ENCODE measurements at regions not wholly inside any gene's neighbourhood (a gene's known extent, or its start where the extent isn't known, plus 50 kb on each side); places are given as distances from the start of the nearest gene placed in this dataset.

DNA sequence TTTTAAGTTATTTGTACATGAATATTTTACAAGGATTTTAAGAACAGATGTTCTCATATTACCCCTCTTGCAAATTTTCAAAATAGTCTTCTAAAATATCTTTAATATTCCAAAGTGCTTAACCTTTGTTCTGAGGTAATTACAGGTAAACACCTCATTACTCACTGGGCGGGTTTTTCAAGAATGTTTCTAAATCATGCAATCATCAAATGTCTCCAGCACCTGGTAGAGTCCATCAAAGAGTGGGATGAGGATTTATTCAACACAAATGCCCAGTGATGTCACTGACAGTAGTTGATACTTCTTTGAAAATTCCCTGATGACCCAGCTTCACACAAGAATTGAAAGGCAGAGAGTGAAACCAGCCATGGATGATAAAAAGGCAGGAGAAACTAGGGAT lies 114.4 kb downstream of the SEC61B start:
- no peak overlapping the region for H3K27ac ChIP-seq (ENCODE audit: low read depth in 1 of 2, low read length in 2 of 2)
- ATAC-seq (ENCODE audit: poor library complexity), result no peak
- no peak for DNase-seq
- Mint-ChIP-seq H3K9me3 (no peaks in the 10 kb centered on the region), H3K27ac (no peak overlapping the region), H3K36me3 (ENCODE audit: low read depth) (no peaks in the 10 kb centered on the region), H3K27me3 (no peaks in the 10 kb centered on the region), H3K4me1 (ENCODE audit: low read depth) (no peaks in the 10 kb centered on the region), H3K4me3 (no peak overlapping the region)
- intact Hi-C loops (cut with DNase I, micrococcal nuclease), result no loop called here
- ChIA-PET CTCF (no interaction called here), POLR2A (no interaction called here)
- TF ChIP-seq, protein P1, sequence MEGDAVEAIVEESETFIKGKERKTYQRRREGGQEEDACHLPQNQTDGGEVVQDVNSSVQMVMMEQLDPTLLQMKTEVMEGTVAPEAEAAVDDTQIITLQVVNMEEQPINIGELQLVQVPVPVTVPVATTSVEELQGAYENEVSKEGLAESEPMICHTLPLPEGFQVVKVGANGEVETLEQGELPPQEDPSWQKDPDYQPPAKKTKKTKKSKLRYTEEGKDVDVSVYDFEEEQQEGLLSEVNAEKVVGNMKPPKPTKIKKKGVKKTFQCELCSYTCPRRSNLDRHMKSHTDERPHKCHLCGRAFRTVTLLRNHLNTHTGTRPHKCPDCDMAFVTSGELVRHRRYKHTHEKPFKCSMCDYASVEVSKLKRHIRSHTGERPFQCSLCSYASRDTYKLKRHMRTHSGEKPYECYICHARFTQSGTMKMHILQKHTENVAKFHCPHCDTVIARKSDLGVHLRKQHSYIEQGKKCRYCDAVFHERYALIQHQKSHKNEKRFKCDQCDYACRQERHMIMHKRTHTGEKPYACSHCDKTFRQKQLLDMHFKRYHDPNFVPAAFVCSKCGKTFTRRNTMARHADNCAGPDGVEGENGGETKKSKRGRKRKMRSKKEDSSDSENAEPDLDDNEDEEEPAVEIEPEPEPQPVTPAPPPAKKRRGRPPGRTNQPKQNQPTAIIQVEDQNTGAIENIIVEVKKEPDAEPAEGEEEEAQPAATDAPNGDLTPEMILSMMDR (IDR thresholded peaks at IDR 0.05), result no peak
- H3K9me3 ChIP-seq (ENCODE audit: control insufficient read depth in 1 of 2, insufficient read depth in 1 of 2, low read length in 2 of 2), result no peaks in the 10 kb centered on the region
- H3K4me3 ChIP-seq (ENCODE audit: low read length), result no peak overlapping the region
- H3K4me1 ChIP-seq (ENCODE audit: insufficient read depth, low read length), result no peaks in the 10 kb centered on the region
- H3K36me3 ChIP-seq (ENCODE audit: insufficient read depth, low read length), result no peaks in the 10 kb centered on the region
- peaks cover 0 to 4% of the 10 kb centered on the region in 2 experiments for H3K27me3 ChIP-seq (ENCODE audit: control insufficient read depth in 1 of 2, insufficient read depth in 2 of 2, low read length in 2 of 2)

DNA sequence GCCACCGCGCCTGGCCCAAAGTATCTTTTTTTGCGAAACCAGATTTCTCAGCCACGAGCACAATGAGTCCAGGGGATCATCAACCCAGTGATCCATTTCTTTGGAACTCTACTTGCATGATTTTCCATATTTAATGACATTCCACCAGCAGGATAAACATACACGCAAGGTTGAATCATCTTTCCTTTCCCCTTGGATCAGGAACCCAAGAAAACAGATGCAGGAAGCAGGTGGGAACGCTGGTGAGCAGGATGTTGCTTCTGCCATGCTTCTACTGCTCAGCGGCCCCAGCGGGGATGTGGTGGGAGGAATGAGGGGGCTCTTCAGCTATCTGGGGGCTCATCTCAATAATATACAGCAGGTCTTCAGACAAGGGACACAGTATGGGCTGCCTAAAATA lies 118.2 kb downstream of the SEC61B start:
- TF ChIP-seq, protein P1 (IDR thresholded peaks at IDR 0.05), result no peak
- Histone ChIP-seq H3K36me3 (ENCODE audit: insufficient read depth, low read length) (no peaks in the 10 kb centered on the region), H3K4me1 (ENCODE audit: insufficient read depth, low read length) (no peaks in the 10 kb centered on the region), H3K4me3 (ENCODE audit: low read length) (no peak overlapping the region), H3K27ac (ENCODE audit: low read depth in 1 of 2, low read length in 2 of 2) (no peak overlapping the region), H3K9me3 (ENCODE audit: control insufficient read depth in 1 of 2, insufficient read depth in 1 of 2, low read length in 2 of 2) (no peaks in the 10 kb centered on the region), H3K27me3 (ENCODE audit: control insufficient read depth in 1 of 2, insufficient read depth in 2 of 2, low read length in 2 of 2) (peaks cover 0 to 4% of the 10 kb centered on the region in 2 experiments)
- Mint-ChIP-seq H3K36me3 (ENCODE audit: low read depth) (no peaks in the 10 kb centered on the region), H3K4me1 (ENCODE audit: low read depth) (no peaks in the 10 kb centered on the region), H3K27me3 (no peaks in the 10 kb centered on the region), H3K9me3 (no peaks in the 10 kb centered on the region), H3K4me3 (no peak overlapping the region), H3K27ac (no peak overlapping the region)
- no peak for ATAC-seq (ENCODE audit: poor library complexity)
- DNase-seq, result no peak
- intact Hi-C loops (cut with DNase I, micrococcal nuclease), result no loop called here
- CTCF ChIA-PET, result no interaction called here
- POLR2A ChIA-PET, result no interaction called here

DNA sequence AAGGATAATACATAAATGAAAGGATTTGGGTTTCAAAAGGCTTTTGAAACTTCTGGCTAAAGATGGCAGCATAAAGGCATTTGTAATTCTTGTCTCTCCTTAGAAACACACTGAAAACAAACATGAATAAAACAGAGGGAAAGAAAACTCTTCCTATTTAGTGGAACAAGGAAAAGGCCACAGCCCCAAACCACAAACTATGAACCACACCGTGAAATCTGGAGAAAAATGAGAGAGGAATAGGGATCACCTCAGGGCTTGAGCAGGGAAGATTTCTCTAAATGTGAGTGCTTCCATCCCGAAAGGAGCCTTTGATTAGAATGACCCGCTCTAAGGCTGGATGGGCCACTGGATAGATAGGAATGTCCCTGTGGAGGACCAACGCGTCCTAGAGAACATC lies 119.6 kb downstream of the SEC61B start:
- H3K4me3 ChIP-seq (ENCODE audit: low read length), result no peak overlapping the region
- no peak overlapping the region for H3K27ac ChIP-seq (ENCODE audit: low read depth in 1 of 2, low read length in 2 of 2)
- H3K9me3 ChIP-seq (ENCODE audit: control insufficient read depth in 1 of 2, insufficient read depth in 1 of 2, low read length in 2 of 2), result no peaks in the 10 kb centered on the region
- no peaks in the 10 kb centered on the region for H3K4me1 ChIP-seq (ENCODE audit: insufficient read depth, low read length)
- H3K4me1 Mint-ChIP-seq (ENCODE audit: low read depth), result no peaks in the 10 kb centered on the region
- TF ChIP-seq, protein P1 (IDR thresholded peaks at IDR 0.05), result no peak
- no peak for DNase-seq
- ChIA-PET CTCF (no interaction called here), POLR2A (no interaction called here)
- H3K27ac Mint-ChIP-seq, result no peak overlapping the region
- intact Hi-C loops (cut with DNase I, micrococcal nuclease), result no loop called here
- H3K9me3 Mint-ChIP-seq, result no peaks in the 10 kb centered on the region
- H3K36me3 Mint-ChIP-seq (ENCODE audit: low read depth), result no peaks in the 10 kb centered on the region
- H3K27me3 ChIP-seq (ENCODE audit: control insufficient read depth in 1 of 2, insufficient read depth in 2 of 2, low read length in 2 of 2), result peaks cover 0 to 4% of the 10 kb centered on the region in 2 experiments
- no peaks in the 10 kb centered on the region for H3K36me3 ChIP-seq (ENCODE audit: insufficient read depth, low read length)
- no peaks in the 10 kb centered on the region for H3K27me3 Mint-ChIP-seq
- no peak overlapping the region for H3K4me3 Mint-ChIP-seq
- no peak for ATAC-seq (ENCODE audit: poor library complexity)

All from CD4-positive, alpha-beta T cell (primary cell).